ENCODE measurements at regions not wholly inside any gene's neighbourhood (a gene's known extent, or its start where the extent isn't known, plus 50 kb on each side); places are given as distances from the start of the nearest gene placed in this dataset.
A peak's percentile ranks its signal among the peaks of the same experiment; 100 is the strongest.

GRCh38 chr16:9644258-9644657 is 538.0 kb downstream of the GRIN2A start:
- H3K4me3 ChIP-seq (ENCODE audit: low read depth, low read length): no peak overlapping the region
- no peak for TF ChIP-seq CTCF (conservative IDR thresholded peaks at IDR 0.05; ENCODE audit: low read depth, low read length)
- DNase-seq (ENCODE audit: low read depth): no peak

- no peak for DNase-seq (ENCODE audit: low read depth)
- no peak for TF ChIP-seq CTCF (conservative IDR thresholded peaks at IDR 0.05; ENCODE audit: low read depth, low read length)
- H3K4me3 ChIP-seq (ENCODE audit: low read depth, low read length): no peak overlapping the region
These were observed 536.3 kb downstream of the GRIN2A start for GRCh38 chr16:9645911-9646310.

- peak; percentile 77 for TF ChIP-seq CTCF (conservative IDR thresholded peaks at IDR 0.05; ENCODE audit: low read depth, low read length)
- no peak overlapping the region for H3K4me3 ChIP-seq (ENCODE audit: low read depth, low read length)
- no peak for DNase-seq (ENCODE audit: low read depth)
These were observed 534.1 kb downstream of the GRIN2A start for GRCh38 chr16:9647981-9648701.

- TF ChIP-seq CTCF (conservative IDR thresholded peaks at IDR 0.05; ENCODE audit: low read depth, low read length): no peak
These were observed 531.9 kb downstream of the GRIN2A start for GRCh38 chr16:9650284-9650683.

GRCh38 chr16:9655051-9655450 is 527.2 kb downstream of the GRIN2A start:
- no peak overlapping the region for H3K4me3 ChIP-seq (ENCODE audit: low read depth, low read length)
- TF ChIP-seq CTCF (conservative IDR thresholded peaks at IDR 0.05; ENCODE audit: low read depth, low read length): no peak
- DNase-seq (ENCODE audit: low read depth): no peak

More at GRCh38 chr16:9650284-9650683, 531.9 kb downstream of the GRIN2A start:
- no peak for DNase-seq (ENCODE audit: low read depth)
- no peak overlapping the region for H3K4me3 ChIP-seq (ENCODE audit: low read depth, low read length)

- TF ChIP-seq CTCF (conservative IDR thresholded peaks at IDR 0.05; ENCODE audit: low read depth, low read length): no peak
- DNase-seq (ENCODE audit: low read depth): no peak
- H3K4me3 ChIP-seq (ENCODE audit: low read depth, low read length): no peak overlapping the region
These were observed 524.6 kb downstream of the GRIN2A start for GRCh38 chr16:9657641-9658040.

GRCh38 chr16:9658164-9658563 is 524.1 kb downstream of the GRIN2A start:
- H3K4me3 ChIP-seq (ENCODE audit: low read depth, low read length): no peak overlapping the region
- TF ChIP-seq CTCF (conservative IDR thresholded peaks at IDR 0.05; ENCODE audit: low read depth, low read length): no peak
- DNase-seq (ENCODE audit: low read depth): no peak
